Vagina (tissue), 2 donors: ENCODE measurements at regions not wholly inside any gene's neighbourhood (a gene's known extent, or its start where the extent isn't known, plus 50 kb on each side); places are given as distances from the start of the nearest gene placed in this dataset.

Experiments used
- DNase-seq, 2 donors: peaks; one replicate each; pipeline ENCODE4 v3.0.0-alpha.2; 2017; ENCODE audit errors: extremely low spot score in 2 of 2
- H3K27ac ChIP-seq: fragments of 200-600 bp; sonication (generic); one replicate; pipeline ENCODE4 v1.5.1; 2019
- H3K27me3 ChIP-seq: fragments of 200-600 bp; sonication (generic); one replicate; pipeline ENCODE4 v1.5.1; 2019
- H3K36me3 ChIP-seq, 2 donors: fragments of 200-600 bp; sonication (generic); one replicate each; pipeline ENCODE4 v1.5.1; 2017 to 2019
- H3K4me1 ChIP-seq: fragments of 200-600 bp; sonication (generic); one replicate; pipeline ENCODE4 v1.5.1; 2019
- H3K4me3 ChIP-seq, 2 donors: fragments of 200-600 bp; sonication (generic); 1 replicate in 1 of 2; 2 replicates in 1 of 2; pipeline ENCODE4 v1.5.1; 2016 to 2019
- H3K9me3 ChIP-seq: fragments of 200-600 bp; sonication (generic); one replicate; pipeline ENCODE4 v1.5.1; 2019
- CTCF ChIP-seq, 3 experiments: fragments of 450-650 bp in 2 of 3; fragments of 200-600 bp in 1 of 3; sonication (generic) in 1 of 3; IDR thresholded peaks; one replicate each; pipeline ENCODE4 v1.5.1; 2017 to 2019; ENCODE audit warnings: antibody characterized with exemption in 3 of 3, mild to moderate bottlenecking in 2 of 3, moderate library complexity in 2 of 3
- POLR2A ChIP-seq, 2 donors: fragments of 450-650 bp; IDR thresholded peaks; one replicate each; pipeline ENCODE4 v1.6.1; 2017; ENCODE audit warnings: antibody characterized with exemption in 2 of 2, mild to moderate bottlenecking in 2 of 2, moderate library complexity in 2 of 2
- POLR2AphosphoS5 ChIP-seq, 2 donors: sonication (generic); formaldehyde crosslinking; IDR thresholded peaks; one replicate each; pipeline ENCODE4 v1.9.0; 2017; ENCODE audit warnings: antibody characterized with exemption in 2 of 2, mild to moderate bottlenecking in 2 of 2, low read depth in 1 of 2; ENCODE audit not compliant: insufficient read depth in 1 of 2
- intact Hi-C: fragments of 100-400 bp; cut with DNase I; formaldehyde crosslinking; loops from one replicate; pipeline ENCODE4 v1.15.1; 2023

DNA sequence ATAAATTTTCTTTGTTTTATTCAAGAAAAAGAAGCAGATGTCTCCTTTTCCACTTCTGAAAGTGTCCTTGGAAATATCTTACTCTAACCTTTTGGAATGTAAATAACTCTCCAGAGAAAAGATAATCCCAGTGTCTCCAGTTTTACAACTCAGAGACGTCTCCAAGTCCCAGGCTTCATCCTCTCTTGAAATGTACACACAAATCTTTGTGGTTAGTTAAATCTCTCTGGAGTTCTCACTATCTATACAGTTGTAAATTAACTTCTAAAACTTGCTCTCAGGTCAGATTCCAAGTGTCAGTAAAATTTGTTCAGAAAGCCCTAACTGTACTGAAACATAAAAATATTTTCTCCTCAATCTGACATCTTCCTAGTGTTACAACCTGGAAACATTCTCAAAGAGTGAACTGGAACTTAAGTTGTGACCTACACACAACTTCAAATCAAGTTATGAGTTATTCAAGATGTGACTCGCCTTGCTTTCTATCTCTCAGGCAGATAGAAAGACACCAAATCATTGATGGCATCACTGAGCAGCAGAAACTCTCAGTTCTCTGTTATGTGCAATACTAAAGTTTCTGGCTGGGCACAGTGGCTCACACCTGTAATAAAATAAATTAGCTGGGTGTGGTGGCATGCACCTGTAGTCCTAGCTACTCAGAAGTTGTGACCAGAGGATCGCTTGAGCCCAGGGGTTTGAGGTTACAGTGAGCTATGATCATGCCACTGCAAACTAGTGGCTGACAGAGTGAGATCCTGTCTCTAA is 284.2 kb downstream of the RCHY1 start:
- H3K36me3 ChIP-seq, result no peaks in the 10 kb centered on the region
- H3K9me3 ChIP-seq, result no peaks in the 10 kb centered on the region
- TF ChIP-seq POLR2A (IDR thresholded peaks at IDR 0.05), result no peak
- TF ChIP-seq CTCF (IDR thresholded peaks at IDR 0.05), result no peak
- no peak for TF ChIP-seq POLR2AphosphoS5 (IDR thresholded peaks at IDR 0.05; ENCODE audit: insufficient read depth in 1 of 2, low read depth in 1 of 2)
- no peak for DNase-seq
- H3K27me3 ChIP-seq, result no peaks in the 10 kb centered on the region
- no peaks in the 10 kb centered on the region for H3K4me1 ChIP-seq
- H3K4me3 ChIP-seq, result no peak overlapping the region
- intact Hi-C loops, result no loop called here
- no peak overlapping the region for H3K27ac ChIP-seq

GRCh38 chr4:75213480-75213879 is 280.6 kb downstream of the PARM1 start:
- TF ChIP-seq POLR2AphosphoS5 (IDR thresholded peaks at IDR 0.05; ENCODE audit: insufficient read depth in 1 of 2, low read depth in 1 of 2) (no peak), POLR2A (IDR thresholded peaks at IDR 0.05) (no peak), CTCF (IDR thresholded peaks at IDR 0.05) (no peak)
- Histone ChIP-seq H3K4me3 (no peak overlapping the region), H3K9me3 (no peaks in the 10 kb centered on the region), H3K4me1 (no peaks in the 10 kb centered on the region), H3K27ac (no peak overlapping the region), H3K36me3 (no peaks in the 10 kb centered on the region), H3K27me3 (no peaks in the 10 kb centered on the region)
- intact Hi-C loops, result no loop called here
- DNase-seq, result no peak

DNA sequence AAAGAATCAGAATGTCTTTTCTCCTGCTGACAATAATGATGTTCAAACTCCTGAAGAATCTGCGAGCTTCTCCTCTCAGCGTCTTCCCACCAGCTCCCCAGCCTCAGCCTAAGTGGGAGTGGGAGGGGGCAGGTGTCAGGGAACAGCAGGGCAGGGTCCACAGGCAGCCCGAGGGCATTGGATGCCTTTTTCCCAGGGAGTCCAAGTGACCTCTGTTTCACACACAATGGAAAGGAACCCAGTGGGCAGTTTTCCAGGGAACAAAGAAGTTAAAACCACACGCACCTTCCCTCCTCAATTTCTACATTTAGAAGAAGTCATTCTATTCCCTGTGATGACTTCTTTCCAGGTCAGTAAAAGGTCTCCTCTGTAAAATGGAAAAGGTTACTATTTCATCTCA is 278.5 kb downstream of the PARM1 start:
- Histone ChIP-seq H3K9me3 (no peaks in the 10 kb centered on the region), H3K36me3 (no peaks in the 10 kb centered on the region), H3K27ac (no peak overlapping the region), H3K4me3 (no peak overlapping the region), H3K27me3 (no peaks in the 10 kb centered on the region), H3K4me1 (no peaks in the 10 kb centered on the region)
- intact Hi-C loops, result no loop called here
- no peak for DNase-seq
- TF ChIP-seq CTCF (IDR thresholded peaks at IDR 0.05) (no peak), POLR2AphosphoS5 (IDR thresholded peaks at IDR 0.05; ENCODE audit: insufficient read depth in 1 of 2, low read depth in 1 of 2) (no peak), POLR2A (IDR thresholded peaks at IDR 0.05) (no peak)

- DNase-seq, result no peak
- Histone ChIP-seq H3K9me3 (no peaks in the 10 kb centered on the region), H3K27me3 (no peaks in the 10 kb centered on the region), H3K36me3 (no peaks in the 10 kb centered on the region), H3K4me1 (no peaks in the 10 kb centered on the region), H3K4me3 (no peak overlapping the region), H3K27ac (no peak overlapping the region)
- intact Hi-C loops, result no loop called here
- TF ChIP-seq CTCF (IDR thresholded peaks at IDR 0.05), result no peak
- TF ChIP-seq POLR2AphosphoS5 (IDR thresholded peaks at IDR 0.05; ENCODE audit: insufficient read depth in 1 of 2, low read depth in 1 of 2), result no peak
- no peak for TF ChIP-seq POLR2A (IDR thresholded peaks at IDR 0.05)
Measured at GRCh38 chr4:75207902-75208301, 275.0 kb downstream of the PARM1 start.

GRCh38 chr4:75195111-75195510 is 262.2 kb downstream of the PARM1 start:
- no peaks in the 10 kb centered on the region for H3K9me3 ChIP-seq
- intact Hi-C loops, result no loop called here
- H3K27ac ChIP-seq, result no peak overlapping the region
- H3K36me3 ChIP-seq, result no peaks in the 10 kb centered on the region
- H3K4me1 ChIP-seq, result peaks cover 5% of the 10 kb centered on the region
- DNase-seq, result no peak
- H3K27me3 ChIP-seq, result no peaks in the 10 kb centered on the region
- TF ChIP-seq CTCF (IDR thresholded peaks at IDR 0.05), result no peak
- TF ChIP-seq POLR2AphosphoS5 (IDR thresholded peaks at IDR 0.05; ENCODE audit: insufficient read depth in 1 of 2, low read depth in 1 of 2), result no peak
- TF ChIP-seq POLR2A (IDR thresholded peaks at IDR 0.05), result no peak
- no peak overlapping the region for H3K4me3 ChIP-seq
